PC-3 (cell line): ENCODE measurements at regions not wholly inside any gene's neighbourhood (a gene's known extent, or its start where the extent isn't known, plus 50 kb on each side); places are given as distances from the start of the nearest gene placed in this dataset.

Experiments
- ATAC-seq: fragments of 200-7000 bp; cut with Tn5 transposase; 2 replicates; pipeline ENCODE4 v1.9.1; 2020; ENCODE audit warnings: mild to moderate bottlenecking, moderate library complexity
- BruUV-seq: library from RNA; stranded (reverse); fragments of 400-500 nt; replicated peaks from 2 replicates; lab custom pipeline; 2021; lab: Mats Ljungman, UMichigan
- CTCF ChIA-PET: fragments of 300-600 bp; sonication (Branson Sonifier 250); formaldehyde crosslinking; loops from one replicate; lab custom pipeline; 2022; ENCODE audit warnings: antibody characterized with exemption; lab: Charles Lee
- POLR2A ChIA-PET: fragments of 300-600 bp; sonication (Branson Sonifier 250); formaldehyde crosslinking; loops from one replicate; lab custom pipeline; 2022; ENCODE audit warnings: antibody characterized with exemption; ENCODE audit not compliant: unreplicated experiment; lab: Charles Lee
- DNase-seq: peaks from one replicate; pipeline ENCODE4 v3.0.0-alpha.2; 2015
- H2AFZ ChIP-seq: fragments of 300-600 bp; sonication (generic); 2 replicates; pipeline ENCODE4 v1.6.0; 2016; ENCODE audit warnings: antibody characterized with exemption, low read length
- H3F3A ChIP-seq: fragments of 300-600 bp; sonication (generic); one replicate; pipeline ENCODE4 v1.6.0; 2017; ENCODE audit warnings: antibody characterized with exemption, low read length, control low read depth, mild to moderate bottlenecking; ENCODE audit not compliant: unreplicated experiment
- H3K27ac ChIP-seq: fragments of 300-600 bp; sonication (generic); 2 replicates; pipeline ENCODE4 v1.5.1; 2016; ENCODE audit warnings: mild to moderate bottlenecking, low read length
- H3K27me3 ChIP-seq: fragments of 300-600 bp; sonication (generic); 2 replicates; pipeline ENCODE4 v1.6.1; 2016; ENCODE audit warnings: low read length, mixed read lengths
- H3K36me3 ChIP-seq: fragments of 300-600 bp; sonication (generic); 2 replicates; pipeline ENCODE4 v1.6.1; 2016; ENCODE audit warnings: low read depth, mixed run types, low read length, mixed read lengths
- H3K4me1 ChIP-seq: fragments of 300-600 bp; sonication (generic); 2 replicates; pipeline ENCODE4 v1.5.1; 2016; ENCODE audit warnings: low read length; ENCODE audit not compliant: insufficient read depth
- H3K4me2 ChIP-seq: fragments of 300-600 bp; sonication (generic); 2 replicates; pipeline ENCODE4 v1.6.0; 2016; ENCODE audit warnings: low read length
- H3K4me3 ChIP-seq: fragments of 300-600 bp; sonication (generic); 2 replicates; pipeline ENCODE4 v1.5.1; 2016; ENCODE audit warnings: mild to moderate bottlenecking, low read length, mixed read lengths
- H3K79me2 ChIP-seq: fragments of 300-600 bp; sonication (generic); 2 replicates; pipeline ENCODE4 v1.6.1; 2017; ENCODE audit warnings: low read length, mixed read lengths
- H3K9ac ChIP-seq: fragments of 300-600 bp; sonication (generic); 2 replicates; pipeline ENCODE4 v1.6.0; 2016; ENCODE audit warnings: mild to moderate bottlenecking, low read length
- H3K9me2 ChIP-seq: fragments of 300-600 bp; sonication (generic); replicated peaks from 2 replicates; pipeline ENCODE4 v1.6.1; 2016; ENCODE audit warnings: mixed run types, low read length, mixed read lengths
- H3K9me3 ChIP-seq: fragments of 300-600 bp; sonication (generic); 2 replicates; pipeline ENCODE4 v1.6.1; 2016; ENCODE audit warnings: low read length, mixed read lengths
- H4K20me1 ChIP-seq: fragments of 300-600 bp; sonication (generic); 2 replicates; pipeline ENCODE4 v1.6.1; 2016; ENCODE audit warnings: low read length, mixed read lengths
- CTCF ChIP-seq: fragments of 300-600 bp; sonication (generic); conservative IDR thresholded peaks from 2 replicates; pipeline ENCODE4 v1.5.1; 2017; ENCODE audit warnings: antibody characterized with exemption, low read depth, mild to moderate bottlenecking, low read length
- EZH2 ChIP-seq: fragments of 300-600 bp; sonication (generic); IDR thresholded peaks from one replicate; pipeline ENCODE4 v1.6.1; 2017; ENCODE audit warnings: antibody characterized with exemption, mild to moderate bottlenecking, low read length; ENCODE audit not compliant: unreplicated experiment
- EZH2phosphoT487 ChIP-seq: fragments of 300-600 bp; sonication (generic); IDR thresholded peaks from 2 replicates; pipeline ENCODE4 v1.6.1; 2018; ENCODE audit warnings: mild to moderate bottlenecking, antibody characterized with exemption, low read length, borderline replicate concordance
- intact Hi-C: fragments of 100-400 bp; cut with micrococcal nuclease; formaldehyde crosslinking; loops from 2 replicates; pipeline ENCODE4 v1.9.0; 2023

GRCh38 chrX:16042980-16043379, 80.4 kb upstream of the GRPR start:
- intact Hi-C loops: no loop called here
- H3K9me3 ChIP-seq: no peaks in the 10 kb centered on the region
- POLR2A ChIA-PET: interaction anchor here (0.7 kb wide), 1 partner anchor 216 kb away, joined by 3 read pairs; no protein-coding TSS in a partner anchor
- H2AFZ ChIP-seq: no peak overlapping the region
- no peak for ATAC-seq
- no peaks in the 10 kb centered on the region for H4K20me1 ChIP-seq
- no TSS peak for BruUV-seq
- TF ChIP-seq EZH2 (no peak), EZH2phosphoT487 (no peak), CTCF (no peak)
- H3K36me3 ChIP-seq: no peaks in the 10 kb centered on the region
- H3K79me2 ChIP-seq: no peaks in the 10 kb centered on the region
- CTCF ChIA-PET: no interaction called here
- no peak for DNase-seq
- no peak overlapping the region for H3K4me3 ChIP-seq
- H3K4me2 ChIP-seq: no peak overlapping the region
- H3K9ac ChIP-seq: no peak overlapping the region
- no peaks in the 10 kb centered on the region for H3K4me1 ChIP-seq
- H3F3A ChIP-seq: no peaks in the 10 kb centered on the region
- H3K9me2 ChIP-seq: no peaks in the 10 kb centered on the region
- H3K27ac ChIP-seq: no peak overlapping the region
- no peaks in the 10 kb centered on the region for H3K27me3 ChIP-seq

GRCh38 chrX:16039834-16040233, 83.5 kb upstream of the GRPR start:
- Histone ChIP-seq H3K9me2 (no peaks in the 10 kb centered on the region), H3K27me3 (no peaks in the 10 kb centered on the region), H3K4me2 (no peak overlapping the region), H4K20me1 (no peaks in the 10 kb centered on the region), H3K36me3 (no peaks in the 10 kb centered on the region), H3K79me2 (no peaks in the 10 kb centered on the region), H2AFZ (no peak overlapping the region), H3K4me3 (no peak overlapping the region), H3K27ac (no peak overlapping the region), H3K9ac (no peak overlapping the region), H3K4me1 (no peaks in the 10 kb centered on the region), H3F3A (no peaks in the 10 kb centered on the region), H3K9me3 (no peaks in the 10 kb centered on the region)
- TF ChIP-seq CTCF: no peak
- BruUV-seq: no TSS peak
- CTCF ChIA-PET: no interaction called here
- intact Hi-C loops: no loop called here
- no peak for ATAC-seq
- DNase-seq: no peak
- POLR2A ChIA-PET: no interaction called here

- Histone ChIP-seq H3K4me1 (no peaks in the 10 kb centered on the region), H3F3A (no peaks in the 10 kb centered on the region), H3K9me2 (no peaks in the 10 kb centered on the region), H2AFZ (no peak overlapping the region), H3K79me2 (no peaks in the 10 kb centered on the region), H3K9me3 (no peaks in the 10 kb centered on the region), H3K4me3 (no peak overlapping the region), H3K36me3 (no peaks in the 10 kb centered on the region), H3K27ac (no peak overlapping the region), H4K20me1 (no peaks in the 10 kb centered on the region), H3K27me3 (no peaks in the 10 kb centered on the region), H3K9ac (no peak overlapping the region), H3K4me2 (no peak overlapping the region)
- DNase-seq (no peak), ATAC-seq (no peak)
- POLR2A ChIA-PET: no interaction called here
- CTCF ChIA-PET: no interaction called here
- no TSS peak for BruUV-seq
- intact Hi-C loops: no loop called here
- no peak for TF ChIP-seq CTCF
- no peak for TF ChIP-seq EZH2phosphoT487
- TF ChIP-seq EZH2: no peak
Observed at GRCh38 chrX:16039363-16039762, 84.0 kb upstream of the GRPR start.
